Testis (tissue), 2 donors: ENCODE measurements at regions not wholly inside any gene's neighbourhood (a gene's known extent, or its start where the extent isn't known, plus 50 kb on each side); places are given as distances from the start of the nearest gene placed in this dataset.

ENCODE experiments used
- DNase-seq: peaks from one replicate; pipeline ENCODE4 v3.0.0-alpha.2; 2019
- H3K27ac ChIP-seq, 2 donors: fragments of 200-600 bp; sonication (generic); one replicate each; pipeline ENCODE4 v1.5.1; 2019
- H3K27me3 ChIP-seq: fragments of 200-600 bp; sonication (generic); one replicate; pipeline ENCODE4 v1.5.1; 2019
- H3K36me3 ChIP-seq: fragments of 200-600 bp; sonication (generic); one replicate; pipeline ENCODE4 v1.5.1; 2017; ENCODE audit warnings: low read depth; ENCODE audit errors: missing control alignments
- H3K4me1 ChIP-seq: fragments of 200-600 bp; sonication (generic); one replicate; pipeline ENCODE4 v1.5.1; 2019
- H3K4me3 ChIP-seq, 2 donors: fragments of 200-600 bp; sonication (generic); one replicate each; pipeline ENCODE4 v1.5.1; 2017 to 2019
- H3K9me3 ChIP-seq: fragments of 200-600 bp; sonication (generic); one replicate; pipeline ENCODE4 v1.5.1; 2017
- CTCF ChIP-seq, 3 experiments: fragments of 450-650 bp in 2 of 3; fragments of 200-600 bp in 1 of 3; sonication (generic) in 1 of 3; IDR thresholded peaks; one replicate each; pipeline ENCODE4 v1.5.1; 2016 to 2019; ENCODE audit warnings: antibody characterized with exemption in 3 of 3, mild to moderate bottlenecking in 2 of 3, moderate library complexity in 1 of 3
- POLR2A ChIP-seq: fragments of 450-650 bp; IDR thresholded peaks from one replicate; pipeline ENCODE4 v1.6.1; 2017; ENCODE audit warnings: antibody characterized with exemption, mild to moderate bottlenecking, moderate library complexity
- WGBS, 2 donors: methylation state at CpG; one replicate each; pipeline ENCODE4 v1.1.5; 2018; 5-methylcytosine and 5-hydroxymethylcytosine counted together
- intact Hi-C: fragments of 100-400 bp; cut with DNase I; formaldehyde crosslinking; loops from one replicate; pipeline ENCODE4 v1.15.1; 2023; ENCODE audit warnings: low total_unique reads

GRCh38 chr13:72005455-72005854, 138.5 kb upstream of the DACH1 start:
- no peak for DNase-seq
- H3K27ac ChIP-seq, result no peak overlapping the region
- H3K27me3 ChIP-seq, result no peaks in the 10 kb centered on the region
- no peaks in the 10 kb centered on the region for H3K9me3 ChIP-seq
- no peak overlapping the region for H3K4me3 ChIP-seq
- TF ChIP-seq POLR2A, result no peak
- no peak for TF ChIP-seq CTCF (IDR thresholded peaks at IDR 0.05)
- intact Hi-C loops, result no loop called here
- no peaks in the 10 kb centered on the region for H3K4me1 ChIP-seq
- no peaks in the 10 kb centered on the region for H3K36me3 ChIP-seq

- Histone ChIP-seq H3K4me3 (no peak overlapping the region), H3K9me3 (no peaks in the 10 kb centered on the region), H3K27me3 (no peaks in the 10 kb centered on the region), H3K4me1 (no peaks in the 10 kb centered on the region), H3K27ac (no peak overlapping the region), H3K36me3 (no peaks in the 10 kb centered on the region)
- no peak for TF ChIP-seq CTCF (IDR thresholded peaks at IDR 0.05)
- TF ChIP-seq POLR2A, result no peak
- 58 to 62% methylated on average over 5 of the region's 5 CpGs for WGBS, 2 donors
- intact Hi-C loops, result no loop called here
- DNase-seq, result no peak
These were observed 137.9 kb upstream of the DACH1 start for GRCh38 chr13:72004784-72005374.

- Histone ChIP-seq H3K27ac (no peak overlapping the region), H3K36me3 (no peaks in the 10 kb centered on the region), H3K9me3 (no peaks in the 10 kb centered on the region), H3K4me3 (no peak overlapping the region), H3K4me1 (no peaks in the 10 kb centered on the region), H3K27me3 (no peaks in the 10 kb centered on the region)
- no peak for DNase-seq
- intact Hi-C loops, result no loop called here
- no peak for TF ChIP-seq CTCF (IDR thresholded peaks at IDR 0.05)
- no peak for TF ChIP-seq POLR2A
- WGBS, 2 donors, result 40 to 73% methylated on average over 3 of the region's 3 CpGs
These were observed 137.2 kb upstream of the DACH1 start for GRCh38 chr13:72004246-72004645.

- no peak for DNase-seq
- TF ChIP-seq POLR2A (no peak), CTCF (IDR thresholded peaks at IDR 0.05) (no peak)
- intact Hi-C loops, result no loop called here
- Histone ChIP-seq H3K4me1 (no peaks in the 10 kb centered on the region), H3K4me3 (no peak overlapping the region), H3K27ac (no peak overlapping the region), H3K9me3 (no peaks in the 10 kb centered on the region), H3K27me3 (no peaks in the 10 kb centered on the region), H3K36me3 (no peaks in the 10 kb centered on the region)
These were observed 131.2 kb upstream of the DACH1 start for GRCh38 chr13:71998223-71998622.

- Histone ChIP-seq H3K36me3 (no peaks in the 10 kb centered on the region), H3K4me3 (no peak overlapping the region), H3K9me3 (no peaks in the 10 kb centered on the region), H3K4me1 (no peaks in the 10 kb centered on the region), H3K27me3 (no peaks in the 10 kb centered on the region), H3K27ac (no peak overlapping the region)
- intact Hi-C loops, result no loop called here
- TF ChIP-seq POLR2A (no peak), CTCF (IDR thresholded peaks at IDR 0.05) (no peak)
- 27 to 35% methylated on average over 3 of the region's 3 CpGs for WGBS, 2 donors
- no peak for DNase-seq
These were observed 112.6 kb upstream of the DACH1 start for GRCh38 chr13:71979616-71980015.
